CD14-positive monocyte (primary cell): ENCODE measurements at regions not wholly inside any gene's neighbourhood (a gene's known extent, or its start where the extent isn't known, plus 50 kb on each side); places are given as distances from the start of the nearest gene placed in this dataset.

Source experiments
- DNase-seq, 3 donors: peaks; one replicate each; pipeline ENCODE4 v3.0.0-alpha.2; 2011 to 2022
- H2AFZ ChIP-seq: 2 replicates; pipeline ENCODE4 v1.6.0; 2012; ENCODE audit warnings: mild to moderate bottlenecking, low read depth, low read length, inconsistent platforms; ENCODE audit not compliant: insufficient read depth, poor library complexity, severe bottlenecking
- H3K27ac ChIP-seq, 2 donors: 1 replicate in 1 of 2; 2 replicates in 1 of 2; pipeline ENCODE4 v1.5.1; 2012 to 2013; ENCODE audit warnings: low read length in 2 of 2, control low read depth in 1 of 2, inconsistent platforms in 1 of 2, low read depth in 1 of 2, mild to moderate bottlenecking in 1 of 2
- H3K27me3 ChIP-seq, 2 donors: one replicate each; pipeline versions ENCODE4 v1.6.0 to v1.6.1; 2011 to 2013; ENCODE audit warnings: low read length in 2 of 2; ENCODE audit not compliant: control insufficient read depth in 2 of 2, insufficient read depth in 2 of 2
- H3K36me3 ChIP-seq, 2 donors: replicated peaks in 1 of 2; 1 replicate in 1 of 2; 2 replicates in 1 of 2; pipeline versions ENCODE4 v1.5.1 to v1.6.1; 2012 to 2013; ENCODE audit warnings: low read length in 2 of 2, control low read depth in 1 of 2, inconsistent platforms in 1 of 2, mild to moderate bottlenecking in 1 of 2; ENCODE audit not compliant: insufficient read depth in 2 of 2, control insufficient read depth in 1 of 2
- H3K4me1 ChIP-seq, 2 donors: 1 replicate in 1 of 2; 2 replicates in 1 of 2; pipeline versions ENCODE4 v1.5.1 to v1.6.1; 2012 to 2013; ENCODE audit warnings: low read length in 2 of 2, control low read depth in 1 of 2, inconsistent platforms in 1 of 2, mild to moderate bottlenecking in 1 of 2, moderate library complexity in 1 of 2; ENCODE audit not compliant: insufficient read depth in 2 of 2, control insufficient read depth in 1 of 2
- H3K4me2 ChIP-seq: replicated peaks from 2 replicates; pipeline ENCODE3; 2012; ENCODE audit warnings: low read length, moderate library complexity, mild to moderate bottlenecking; ENCODE audit not compliant: poor library complexity, severe bottlenecking; ENCODE audit errors: extremely low read depth
- H3K4me3 ChIP-seq, 3 experiments: fragments of 200-600 bp in 1 of 3; sonication (generic) in 1 of 3; replicated peaks in 1 of 3; 1 replicate in 2 of 3; 2 replicates in 1 of 3; pipeline ENCODE4 v1.5.1; 2011 to 2013; ENCODE audit warnings: low read length in 3 of 3, mild to moderate bottlenecking in 3 of 3, control low read depth in 2 of 3, low read depth in 2 of 3, inconsistent platforms in 1 of 3, moderate library complexity in 1 of 3
- H3K79me2 ChIP-seq: 2 replicates; pipeline ENCODE4 v1.6.0; 2012; ENCODE audit warnings: mild to moderate bottlenecking, control low read depth, inconsistent platforms, low read length, moderate library complexity; ENCODE audit not compliant: insufficient read depth
- H3K9ac ChIP-seq: 2 replicates; pipeline ENCODE4 v1.6.0; 2017; ENCODE audit warnings: low read length, mild to moderate bottlenecking; ENCODE audit not compliant: insufficient read depth, poor library complexity, severe bottlenecking
- H3K9me3 ChIP-seq, 2 donors: replicated peaks in 1 of 2; 1 replicate in 1 of 2; 2 replicates in 1 of 2; pipeline versions ENCODE4 v1.5.1 to v1.6.1; 2012 to 2013; ENCODE audit warnings: low read length in 2 of 2, control low read depth in 1 of 2; ENCODE audit not compliant: control insufficient read depth in 1 of 2, insufficient read depth in 1 of 2
- H4K20me1 ChIP-seq: 2 replicates; pipeline ENCODE4 v1.6.0; 2012; ENCODE audit warnings: mild to moderate bottlenecking, low read length, control low read depth, moderate library complexity; ENCODE audit not compliant: insufficient read depth
- H3K27ac Mint-ChIP-seq, 7 donors: one replicate each; pipeline ENCODE4 v1.8.0; 2020; ENCODE audit warnings: mild to moderate bottlenecking in 7 of 7, mixed read lengths in 7 of 7, moderate library complexity in 6 of 7, inconsistent platforms in 2 of 7
- H3K27me3 Mint-ChIP-seq, 3 donors: one replicate each; pipeline ENCODE4 v1.8.0; 2021 to 2022; ENCODE audit warnings: low read depth in 3 of 3, mild to moderate bottlenecking in 3 of 3, mixed read lengths in 3 of 3, moderate library complexity in 3 of 3, inconsistent platforms in 1 of 3
- H3K36me3 Mint-ChIP-seq, 2 donors: one replicate each; pipeline ENCODE4 v1.8.0; 2020; ENCODE audit warnings: mixed read lengths in 2 of 2, inconsistent platforms in 1 of 2, mild to moderate bottlenecking in 1 of 2
- H3K4me1 Mint-ChIP-seq: one replicate; pipeline ENCODE4 v1.8.0; 2020; ENCODE audit warnings: mild to moderate bottlenecking, mixed read lengths
- H3K4me3 Mint-ChIP-seq, 2 donors: one replicate each; pipeline ENCODE4 v1.8.0; 2020; ENCODE audit warnings: mild to moderate bottlenecking in 2 of 2, mixed read lengths in 2 of 2, moderate library complexity in 1 of 2
- H3K9me3 Mint-ChIP-seq, 7 donors: one replicate each; pipeline ENCODE4 v1.8.0; 2020 to 2022; ENCODE audit warnings: mixed read lengths in 7 of 7, mild to moderate bottlenecking in 6 of 7, moderate library complexity in 6 of 7, inconsistent platforms in 2 of 7
- WGBS: methylation state at CpG from one replicate; pipeline ENCODE4 v1.1.5; 2013; ENCODE audit warnings: missing lambda C conversion rate; ENCODE audit not compliant: insufficient coverage; 5-methylcytosine and 5-hydroxymethylcytosine counted together
- intact Hi-C, 2 donors: fragments of 100-400 bp; cut with micrococcal nuclease; formaldehyde crosslinking; loops; one replicate each; pipeline versions ENCODE4 v1.15.0 to v1.15.1; 2023
- TF ChIP-seq, protein P1 (sequence below): fragments of 200-600 bp; IDR thresholded peaks from one replicate; pipeline ENCODE4 v1.8.0; 2022; ENCODE audit warnings: antibody characterized with exemption, mild to moderate bottlenecking

- Histone ChIP-seq H3K9me3 (peaks cover 6 to 18% of the 10 kb centered on the region in 2 donors), H3K79me2 (no peaks in the 10 kb centered on the region), H3K36me3 (no peaks in the 10 kb centered on the region), H3K4me2 (no peak overlapping the region), H3K4me1 (no peaks in the 10 kb centered on the region), H2AFZ (no peak overlapping the region), H3K9ac (no peak overlapping the region), H3K4me3 (no peak overlapping the region), H3K27ac (no peak overlapping the region), H3K27me3 (no peaks in the 10 kb centered on the region), H4K20me1 (no peaks in the 10 kb centered on the region)
- Mint-ChIP-seq H3K36me3 (no peaks in the 10 kb centered on the region), H3K4me3 (no peak overlapping the region), H3K4me1 (no peaks in the 10 kb centered on the region), H3K9me3 (peaks cover 0 to 13% (median 7%) of the 10 kb centered on the region in 7 donors), H3K27me3 (peaks cover 0 to 3% (median 1%) of the 10 kb centered on the region in 3 donors), H3K27ac (no peak overlapping the region)
- WGBS: no CpG with 5 or more reads among the region's 1 CpG
- TF ChIP-seq, protein P1, sequence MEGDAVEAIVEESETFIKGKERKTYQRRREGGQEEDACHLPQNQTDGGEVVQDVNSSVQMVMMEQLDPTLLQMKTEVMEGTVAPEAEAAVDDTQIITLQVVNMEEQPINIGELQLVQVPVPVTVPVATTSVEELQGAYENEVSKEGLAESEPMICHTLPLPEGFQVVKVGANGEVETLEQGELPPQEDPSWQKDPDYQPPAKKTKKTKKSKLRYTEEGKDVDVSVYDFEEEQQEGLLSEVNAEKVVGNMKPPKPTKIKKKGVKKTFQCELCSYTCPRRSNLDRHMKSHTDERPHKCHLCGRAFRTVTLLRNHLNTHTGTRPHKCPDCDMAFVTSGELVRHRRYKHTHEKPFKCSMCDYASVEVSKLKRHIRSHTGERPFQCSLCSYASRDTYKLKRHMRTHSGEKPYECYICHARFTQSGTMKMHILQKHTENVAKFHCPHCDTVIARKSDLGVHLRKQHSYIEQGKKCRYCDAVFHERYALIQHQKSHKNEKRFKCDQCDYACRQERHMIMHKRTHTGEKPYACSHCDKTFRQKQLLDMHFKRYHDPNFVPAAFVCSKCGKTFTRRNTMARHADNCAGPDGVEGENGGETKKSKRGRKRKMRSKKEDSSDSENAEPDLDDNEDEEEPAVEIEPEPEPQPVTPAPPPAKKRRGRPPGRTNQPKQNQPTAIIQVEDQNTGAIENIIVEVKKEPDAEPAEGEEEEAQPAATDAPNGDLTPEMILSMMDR: no peak
- intact Hi-C loops: no loop called here
- no peak for DNase-seq
Observed at GRCh38 chr2:21580391-21580790, 456.6 kb downstream of the TDRD15 start.

- no peak overlapping the region for H3K9ac ChIP-seq
- no peaks in the 10 kb centered on the region for H3K36me3 Mint-ChIP-seq
- peaks cover 0 to 1% of the 10 kb centered on the region in 2 donors for H3K9me3 ChIP-seq
- H3K4me1 ChIP-seq: no peaks in the 10 kb centered on the region
- no peak overlapping the region for H3K4me3 Mint-ChIP-seq
- H3K27me3 ChIP-seq: no peaks in the 10 kb centered on the region
- H3K27ac ChIP-seq: no peak overlapping the region
- no peak for DNase-seq
- H3K79me2 ChIP-seq: no peaks in the 10 kb centered on the region
- TF ChIP-seq, protein P1: no peak
- no peak overlapping the region for H3K4me3 ChIP-seq
- no peaks in the 10 kb centered on the region for H3K4me1 Mint-ChIP-seq
- no peak overlapping the region for H3K4me2 ChIP-seq
- no peak overlapping the region for H2AFZ ChIP-seq
- H4K20me1 ChIP-seq: no peaks in the 10 kb centered on the region
- H3K27me3 Mint-ChIP-seq: peaks cover 0 to 1% (median 0%) of the 10 kb centered on the region in 3 donors
- intact Hi-C loops: no loop called here
- H3K9me3 Mint-ChIP-seq: peaks cover 0 to 13% (median 5%) of the 10 kb centered on the region in 7 donors
- H3K36me3 ChIP-seq: no peaks in the 10 kb centered on the region
- no peak overlapping the region for H3K27ac Mint-ChIP-seq
Observed at GRCh38 chr2:21585881-21586280, 462.1 kb downstream of the TDRD15 start.
